ENCODE measurements at regions not wholly inside any gene's neighbourhood (a gene's known extent, or its start where the extent isn't known, plus 50 kb on each side); places are given as distances from the start of the nearest gene placed in this dataset.

GRCh38 chr1:34398241-34398915 lies 221.7 kb downstream of the C1orf94 start:
- H3K4me3 Mint-ChIP-seq = no peak overlapping the region
- DNase-seq (ENCODE audit: low spot score in 2 of 2) (no peak), ATAC-seq (ENCODE audit: low read depth) (no peak)

GRCh38 chr1:34398916-34399275 lies 222.2 kb downstream of the C1orf94 start:
- peaks cover 6% of the 10 kb centered on the region for H3K27me3 Mint-ChIP-seq
- no peak for DNase-seq (ENCODE audit: low spot score in 2 of 2)
- no peak overlapping the region for H3K27ac Mint-ChIP-seq
- H3K4me3 Mint-ChIP-seq = no peak overlapping the region
- ATAC-seq (ENCODE audit: low read depth) = no peak
- H3K9me3 Mint-ChIP-seq = peaks cover under 1% of the 10 kb centered on the region
- H3K36me3 Mint-ChIP-seq = no peaks in the 10 kb centered on the region
- no peaks in the 10 kb centered on the region for H3K4me1 Mint-ChIP-seq

More at GRCh38 chr1:34398241-34398915, 221.7 kb downstream of the C1orf94 start:
- H3K36me3 Mint-ChIP-seq = no peaks in the 10 kb centered on the region
- H3K27ac Mint-ChIP-seq = no peak overlapping the region
- H3K4me1 Mint-ChIP-seq = no peaks in the 10 kb centered on the region
- H3K27me3 Mint-ChIP-seq = peaks cover 6% of the 10 kb centered on the region
- no peaks in the 10 kb centered on the region for H3K9me3 Mint-ChIP-seq

GRCh38 chr1:34400675-34401074 lies 224.0 kb downstream of the C1orf94 start:
- DNase-seq (ENCODE audit: low spot score in 2 of 2) = no peak

GRCh38 chr1:34403156-34403555 lies 226.4 kb downstream of the C1orf94 start:
- no peak overlapping the region for H3K4me3 Mint-ChIP-seq
- ATAC-seq (ENCODE audit: low read depth) = no peak
- no peak for DNase-seq (ENCODE audit: low spot score in 2 of 2)
- no peak overlapping the region for H3K27ac Mint-ChIP-seq
- H3K27me3 Mint-ChIP-seq = peaks cover 6% of the 10 kb centered on the region
- peaks cover 5% of the 10 kb centered on the region for H3K9me3 Mint-ChIP-seq
- no peaks in the 10 kb centered on the region for H3K36me3 Mint-ChIP-seq
- H3K4me1 Mint-ChIP-seq = no peaks in the 10 kb centered on the region

More at GRCh38 chr1:34400675-34401074, 224.0 kb downstream of the C1orf94 start:
- no peak overlapping the region for H3K4me3 Mint-ChIP-seq
- H3K27me3 Mint-ChIP-seq = peaks cover 6% of the 10 kb centered on the region
- no peaks in the 10 kb centered on the region for H3K36me3 Mint-ChIP-seq
- no peak overlapping the region for H3K27ac Mint-ChIP-seq
- H3K9me3 Mint-ChIP-seq = peaks cover 5% of the 10 kb centered on the region
- H3K4me1 Mint-ChIP-seq = no peaks in the 10 kb centered on the region
- ATAC-seq (ENCODE audit: low read depth) = no peak

- DNase-seq (ENCODE audit: low spot score in 2 of 2) (no peak), ATAC-seq (ENCODE audit: low read depth) (no peak)
- peaks cover 5% of the 10 kb centered on the region for H3K9me3 Mint-ChIP-seq
- no peaks in the 10 kb centered on the region for H3K4me1 Mint-ChIP-seq
- H3K36me3 Mint-ChIP-seq = no peaks in the 10 kb centered on the region
- no peak overlapping the region for H3K4me3 Mint-ChIP-seq
- H3K27ac Mint-ChIP-seq = no peak overlapping the region
- peaks cover 2% of the 10 kb centered on the region for H3K27me3 Mint-ChIP-seq
These were observed 228.1 kb downstream of the C1orf94 start for GRCh38 chr1:34404804-34405203.

GRCh38 chr1:34405266-34405959 lies 228.7 kb downstream of the C1orf94 start:
- Mint-ChIP-seq H3K4me3 (no peak overlapping the region), H3K4me1 (no peaks in the 10 kb centered on the region), H3K36me3 (no peaks in the 10 kb centered on the region), H3K9me3 (peaks cover 5% of the 10 kb centered on the region), H3K27ac (no peak overlapping the region), H3K27me3 (peaks cover under 1% of the 10 kb centered on the region)
- ATAC-seq (ENCODE audit: low read depth) (no peak), DNase-seq (ENCODE audit: low spot score in 2 of 2) (no peak)

GRCh38 chr1:34406377-34406776 lies 229.7 kb downstream of the C1orf94 start:
- H3K27me3 Mint-ChIP-seq = no peaks in the 10 kb centered on the region
- H3K9me3 Mint-ChIP-seq = peaks cover 5% of the 10 kb centered on the region
- H3K27ac Mint-ChIP-seq = no peak overlapping the region
- no peak for ATAC-seq (ENCODE audit: low read depth)
- DNase-seq (ENCODE audit: low spot score in 2 of 2) = no peak
- H3K4me1 Mint-ChIP-seq = no peaks in the 10 kb centered on the region
- H3K36me3 Mint-ChIP-seq = no peaks in the 10 kb centered on the region
- H3K4me3 Mint-ChIP-seq = no peak overlapping the region

DNA sequence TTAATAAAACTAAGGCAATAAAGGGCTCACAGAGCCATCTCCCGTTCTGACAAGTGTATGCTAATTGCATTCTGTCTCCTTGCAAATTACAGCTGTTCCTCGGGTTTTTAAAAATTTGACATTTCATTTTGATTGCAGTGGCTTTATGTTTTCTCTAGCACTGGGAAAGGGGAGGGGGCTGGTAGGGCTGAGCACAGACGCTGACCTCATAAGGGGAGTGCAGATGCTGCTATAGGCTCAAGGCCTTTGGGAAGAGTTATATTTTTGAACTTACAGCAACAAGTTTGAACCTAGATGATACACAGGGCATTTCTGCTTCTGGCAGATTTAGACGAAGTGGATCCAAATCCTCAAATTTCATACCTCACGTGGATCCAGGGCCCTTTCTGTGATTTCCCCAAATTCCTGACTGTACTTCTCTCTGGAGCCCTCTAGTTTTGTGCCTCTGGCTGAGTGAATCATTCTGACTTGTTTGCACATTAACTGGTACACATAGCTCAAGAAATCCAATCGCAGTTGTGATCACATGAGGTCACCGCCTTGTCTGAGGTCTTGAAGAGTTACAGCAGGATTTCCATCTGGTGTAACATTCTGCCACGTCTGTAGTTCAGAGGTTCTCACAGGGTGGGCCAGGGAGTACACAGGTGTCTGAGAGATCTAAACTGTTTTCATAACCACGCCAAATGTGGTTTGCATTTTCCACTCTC lies 230.3 kb downstream of the C1orf94 start:
- Mint-ChIP-seq H3K4me1 (no peaks in the 10 kb centered on the region), H3K9me3 (peaks cover 5% of the 10 kb centered on the region), H3K36me3 (no peaks in the 10 kb centered on the region), H3K27me3 (no peaks in the 10 kb centered on the region), H3K4me3 (no peak overlapping the region), H3K27ac (no peak overlapping the region)
- DNase-seq (ENCODE audit: low spot score in 2 of 2) = no peak
- no peak for ATAC-seq (ENCODE audit: low read depth)

DNA sequence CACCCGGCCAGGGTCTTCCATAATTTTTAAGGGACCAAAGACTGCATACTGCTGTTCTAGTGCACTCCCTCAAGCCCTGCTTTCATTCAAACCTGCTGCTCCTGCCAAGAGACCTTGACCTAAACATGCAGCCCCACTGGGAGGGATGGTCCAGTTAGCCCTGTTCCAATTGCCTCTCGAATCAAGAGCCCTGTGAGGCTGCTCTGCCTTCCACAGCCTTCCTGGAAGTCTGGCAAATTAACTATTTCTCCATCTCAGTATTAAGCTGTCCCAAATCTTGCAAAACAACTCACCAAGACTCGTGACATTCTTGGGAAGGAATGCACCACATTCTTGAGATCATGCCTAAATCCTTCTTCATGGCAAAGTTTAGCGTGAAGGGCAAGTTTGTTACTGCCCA lies 231.3 kb downstream of the C1orf94 start:
- Mint-ChIP-seq H3K36me3 (no peaks in the 10 kb centered on the region), H3K4me1 (no peaks in the 10 kb centered on the region), H3K4me3 (no peak overlapping the region), H3K27me3 (no peaks in the 10 kb centered on the region), H3K9me3 (peaks cover 5% of the 10 kb centered on the region), H3K27ac (no peak overlapping the region)
- DNase-seq (ENCODE audit: low spot score in 2 of 2) (no peak), ATAC-seq (ENCODE audit: low read depth) (no peak)

- no peak overlapping the region for H3K4me3 Mint-ChIP-seq
- H3K36me3 Mint-ChIP-seq = no peaks in the 10 kb centered on the region
- H3K9me3 Mint-ChIP-seq = no peaks in the 10 kb centered on the region
- no peak overlapping the region for H3K27ac Mint-ChIP-seq
- H3K4me1 Mint-ChIP-seq = no peaks in the 10 kb centered on the region
- H3K27me3 Mint-ChIP-seq = peaks cover 2% of the 10 kb centered on the region
- no peak for DNase-seq (ENCODE audit: low spot score in 2 of 2)
- no peak for ATAC-seq (ENCODE audit: low read depth)
These were observed 233.1 kb downstream of the C1orf94 start for GRCh38 chr1:34409689-34410229.

DNA sequence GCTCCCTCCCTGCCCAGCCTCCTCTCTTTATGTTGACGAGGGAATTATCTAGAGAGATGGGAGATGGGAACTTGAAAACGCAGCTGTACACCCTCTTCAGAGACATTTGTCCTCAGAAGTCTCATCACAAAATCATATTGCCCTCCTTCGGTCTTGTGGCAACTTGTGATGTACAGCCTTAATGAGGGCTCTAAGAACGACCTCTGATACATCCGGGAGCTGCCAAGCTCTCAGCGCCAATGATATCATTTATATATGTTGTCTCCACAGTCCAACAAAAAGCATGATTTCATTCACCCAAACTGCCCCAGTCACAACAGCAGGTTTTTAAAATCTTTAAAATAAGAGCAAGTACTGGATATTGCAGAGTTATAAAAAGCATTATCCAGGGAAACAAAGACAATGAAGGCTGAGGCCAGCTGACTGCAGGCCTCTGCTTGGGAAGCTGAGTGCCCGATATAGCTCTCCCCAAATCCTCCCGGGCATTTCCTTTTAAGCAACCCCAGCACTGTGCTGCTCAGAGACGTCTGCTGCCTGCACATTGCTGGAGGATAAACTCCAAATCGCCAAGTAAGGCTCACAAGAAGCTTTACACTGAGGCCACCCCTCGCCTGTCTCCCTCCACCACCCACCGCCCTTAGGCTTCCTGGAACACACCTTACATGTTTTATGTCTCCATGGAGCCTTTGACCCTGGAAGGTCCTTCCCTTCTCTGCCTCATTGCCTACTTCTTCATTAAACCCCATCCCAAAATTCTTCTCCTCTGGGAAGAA lies 236.1 kb downstream of the C1orf94 start:
- Mint-ChIP-seq H3K4me3 (no peak overlapping the region), H3K9me3 (no peaks in the 10 kb centered on the region), H3K27ac (no peak overlapping the region), H3K36me3 (no peaks in the 10 kb centered on the region), H3K4me1 (no peaks in the 10 kb centered on the region), H3K27me3 (peaks cover 12% of the 10 kb centered on the region)
- DNase-seq (ENCODE audit: low spot score in 2 of 2) (no peak), ATAC-seq (ENCODE audit: low read depth) (no peak)

GRCh38 chr1:34415140-34415539 lies 238.4 kb downstream of the C1orf94 start:
- peaks cover 14% of the 10 kb centered on the region for H3K27me3 Mint-ChIP-seq
- no peak for ATAC-seq (ENCODE audit: low read depth)
- H3K27ac Mint-ChIP-seq = no peak overlapping the region
- H3K36me3 Mint-ChIP-seq = no peaks in the 10 kb centered on the region
- no peak for DNase-seq (ENCODE audit: low spot score in 2 of 2)
- H3K9me3 Mint-ChIP-seq = no peaks in the 10 kb centered on the region
- no peak overlapping the region for H3K4me3 Mint-ChIP-seq
- H3K4me1 Mint-ChIP-seq = no peaks in the 10 kb centered on the region

DNA sequence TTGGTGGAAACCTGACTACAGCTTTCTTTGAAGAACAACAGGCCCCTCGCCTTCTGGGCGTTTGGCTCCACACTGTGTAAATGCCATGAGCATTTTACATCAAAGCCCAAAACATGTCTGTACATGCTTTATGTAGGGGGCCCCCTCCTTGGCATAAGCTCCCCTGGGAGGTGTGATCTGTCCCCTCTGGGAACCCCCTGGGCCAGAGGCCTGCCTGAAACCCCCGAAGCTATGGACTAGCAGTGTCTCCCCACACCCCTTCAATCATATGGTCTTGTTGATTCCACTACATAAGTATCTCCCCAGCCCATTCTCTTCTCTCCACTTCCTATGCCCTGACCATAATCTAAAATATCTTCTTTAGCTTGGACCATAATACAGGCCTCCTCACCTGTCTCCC lies 241.5 kb downstream of the C1orf94 start:
- Mint-ChIP-seq H3K36me3 (no peaks in the 10 kb centered on the region), H3K27ac (no peak overlapping the region), H3K4me1 (no peaks in the 10 kb centered on the region), H3K27me3 (peaks cover 14% of the 10 kb centered on the region), H3K9me3 (no peaks in the 10 kb centered on the region), H3K4me3 (no peak overlapping the region)
- DNase-seq (ENCODE audit: low spot score in 2 of 2) (no peak), ATAC-seq (ENCODE audit: low read depth) (no peak)
